ENCODE measurements at regions not wholly inside any gene's neighbourhood (a gene's known extent, or its start where the extent isn't known, plus 50 kb on each side); places are given as distances from the start of the nearest gene placed in this dataset.

- no peak for TF ChIP-seq CTCF (IDR thresholded peaks at IDR 0.05; ENCODE audit: insufficient read depth, low read depth, low read length)
- no peak for TF ChIP-seq EZH2 (IDR thresholded peaks at IDR 0.05; ENCODE audit: insufficient read depth, low read length)
Observed at GRCh38 chr18:47383729-47384128, 132.3 kb upstream of the SKOR2 start.

Data from astrocyte (in vitro differentiated cells and primary cell).